ENCODE measurements at regions not wholly inside any gene's neighbourhood (a gene's known extent, or its start where the extent isn't known, plus 50 kb on each side); places are given as distances from the start of the nearest gene placed in this dataset.
"Not testable (repeated sequence)": the region's sequence is repeated elsewhere in the genome, so short reads cannot be mapped to it uniquely, and the experiment has no call there.

- no peak for DNase-seq (ENCODE audit: low read depth)
- no peak overlapping the region for H3K4me3 ChIP-seq (ENCODE audit: control insufficient read depth, low read depth, low read length)
- TF ChIP-seq CTCF (conservative IDR thresholded peaks at IDR 0.05; ENCODE audit: control insufficient read depth, insufficient read depth, low read depth, low read length), result no peak
Measured at GRCh38 chr9:75798505-75798904, 92.0 kb upstream of the PCSK5 start.

- peak; percentile 71 for DNase-seq (ENCODE audit: low read depth)
- TF ChIP-seq CTCF (conservative IDR thresholded peaks at IDR 0.05; ENCODE audit: control insufficient read depth, insufficient read depth, low read depth, low read length), result no peak
- no peak overlapping the region for H3K4me3 ChIP-seq (ENCODE audit: control insufficient read depth, low read depth, low read length)
Measured at GRCh38 chr9:75803130-75803529, 87.3 kb upstream of the PCSK5 start.

GRCh38 chr9:75810063-75810462 lies 80.4 kb upstream of the PCSK5 start:
- DNase-seq (ENCODE audit: low read depth), result no peak
- no peak overlapping the region for H3K4me3 ChIP-seq (ENCODE audit: control insufficient read depth, low read depth, low read length)
- TF ChIP-seq CTCF (conservative IDR thresholded peaks at IDR 0.05; ENCODE audit: control insufficient read depth, insufficient read depth, low read depth, low read length), result no peak

- DNase-seq (ENCODE audit: low read depth), result no peak
- TF ChIP-seq CTCF (conservative IDR thresholded peaks at IDR 0.05; ENCODE audit: control insufficient read depth, insufficient read depth, low read depth, low read length), result no peak
- no peak overlapping the region for H3K4me3 ChIP-seq (ENCODE audit: control insufficient read depth, low read depth, low read length)
Measured at GRCh38 chr9:75811692-75812091, 78.8 kb upstream of the PCSK5 start.

- DNase-seq (ENCODE audit: low read depth), result no peak
- H3K4me3 ChIP-seq (ENCODE audit: control insufficient read depth, low read depth, low read length), result no peak overlapping the region
- no peak for TF ChIP-seq CTCF (conservative IDR thresholded peaks at IDR 0.05; ENCODE audit: control insufficient read depth, insufficient read depth, low read depth, low read length)
Measured at GRCh38 chr9:75812141-75812540, 78.3 kb upstream of the PCSK5 start.

GRCh38 chr9:75814667-75815066 lies 75.8 kb upstream of the PCSK5 start:
- no peak for DNase-seq (ENCODE audit: low read depth)
- TF ChIP-seq CTCF (conservative IDR thresholded peaks at IDR 0.05; ENCODE audit: control insufficient read depth, insufficient read depth, low read depth, low read length), result no peak
- H3K4me3 ChIP-seq (ENCODE audit: control insufficient read depth, low read depth, low read length), result no peak overlapping the region

GRCh38 chr9:75820471-75821115 lies 69.9 kb upstream of the PCSK5 start:
- H3K4me3 ChIP-seq (ENCODE audit: control insufficient read depth, low read depth, low read length); DNase-seq (ENCODE audit: low read depth): not testable (repeated sequence)

All from fibroblast of mammary gland (primary cell).